GM23338 (cell line): ENCODE measurements at regions not wholly inside any gene's neighbourhood (a gene's known extent, or its start where the extent isn't known, plus 50 kb on each side); places are given as distances from the start of the nearest gene placed in this dataset.
A peak's percentile ranks its signal among the peaks of the same experiment; 100 is the strongest.

ENCODE experiments used
- ATAC-seq: fragments of 200-7000 bp; cut with Tn5 transposase; 3 replicates; pipeline ENCODE4 v1.9.1; 2020
- DNase-seq: peaks from one replicate; pipeline ENCODE4 v3.0.0-alpha.2; 2015; ENCODE audit warnings: low spot score
- H2AFZ ChIP-seq: fragments of 200-600 bp; sonication (generic); 2 replicates; pipeline ENCODE4 v1.8.0; 2016; ENCODE audit warnings: antibody characterized with exemption, mild to moderate bottlenecking, moderate library complexity
- H3F3A ChIP-seq: fragments of 200-600 bp; sonication (generic); replicated peaks from 2 replicates; pipeline ENCODE4 v1.8.0; 2017; ENCODE audit warnings: antibody characterized with exemption, mixed run types, low read depth
- H3K27ac ChIP-seq: fragments of 200-600 bp; sonication (generic); 2 replicates; pipeline ENCODE4 v1.6.1; 2016; ENCODE audit warnings: low read depth
- H3K27me3 ChIP-seq: fragments of 200-600 bp; sonication (generic); 2 replicates; pipeline ENCODE4 v1.8.0; 2016; ENCODE audit warnings: mild to moderate bottlenecking, mixed run types, moderate library complexity; ENCODE audit not compliant: insufficient read depth
- H3K36me3 ChIP-seq: fragments of 200-600 bp; sonication (generic); 2 replicates; pipeline ENCODE4 v1.8.0; 2016; ENCODE audit warnings: mild to moderate bottlenecking; ENCODE audit not compliant: insufficient read depth
- H3K4me1 ChIP-seq: fragments of 200-600 bp; sonication (generic); 2 replicates; pipeline ENCODE4 v1.8.0; 2016; ENCODE audit warnings: mild to moderate bottlenecking, moderate library complexity; ENCODE audit not compliant: insufficient read depth
- H3K4me2 ChIP-seq: fragments of 200-600 bp; sonication (generic); 2 replicates; pipeline ENCODE4 v1.7.1; 2017; ENCODE audit warnings: mixed run types
- H3K4me3 ChIP-seq: fragments of 200-600 bp; sonication (generic); 2 replicates; pipeline ENCODE4 v1.6.1; 2016; ENCODE audit warnings: mixed run types
- H3K79me2 ChIP-seq: fragments of 200-600 bp; sonication (generic); replicated peaks from 2 replicates; pipeline ENCODE4 v1.8.0; 2017; ENCODE audit warnings: mild to moderate bottlenecking; ENCODE audit not compliant: insufficient read depth
- H3K9me2 ChIP-seq: fragments of 200-600 bp; sonication (generic); 2 replicates; pipeline ENCODE4 v1.8.0; 2017; ENCODE audit not compliant: insufficient read depth
- H4K20me1 ChIP-seq: fragments of 200-600 bp; sonication (generic); replicated peaks from 2 replicates; pipeline ENCODE4 v1.8.0; 2017; ENCODE audit warnings: mild to moderate bottlenecking; ENCODE audit not compliant: insufficient read depth
- H3K27ac Mint-ChIP-seq: 2 replicates; pipeline ENCODE4 v1.8.0; 2020; ENCODE audit warnings: inconsistent platforms, mild to moderate bottlenecking, moderate library complexity, mixed read lengths
- H3K27me3 Mint-ChIP-seq: 3 replicates; pipeline ENCODE4 v1.8.0; 2022; ENCODE audit warnings: low read depth, mild to moderate bottlenecking, moderate library complexity, mixed read lengths, inconsistent platforms; ENCODE audit not compliant: insufficient read depth, poor library complexity
- H3K36me3 Mint-ChIP-seq: 3 replicates; pipeline ENCODE4 v1.8.0; 2021; ENCODE audit warnings: low read depth, mild to moderate bottlenecking, inconsistent platforms, moderate library complexity, mixed read lengths
- H3K4me1 Mint-ChIP-seq: 3 replicates; pipeline ENCODE4 v1.8.0; 2020; ENCODE audit warnings: mild to moderate bottlenecking, inconsistent platforms, mixed read lengths
- H3K4me3 Mint-ChIP-seq: 3 replicates; pipeline ENCODE4 v1.8.0; 2021; ENCODE audit warnings: moderate library complexity, mild to moderate bottlenecking, inconsistent platforms, mixed read lengths
- H3K9me3 Mint-ChIP-seq: 3 replicates; pipeline ENCODE4 v1.8.0; 2020; ENCODE audit warnings: moderate library complexity, mild to moderate bottlenecking, inconsistent platforms, mixed read lengths
- CREB1 ChIP-seq: fragments of 250-450 bp; sonication (Bioruptor Pico); IDR thresholded peaks from 2 replicates; pipeline ENCODE4 v1.5.0; 2020; ENCODE audit warnings: low read depth, mild to moderate bottlenecking, moderate library complexity
- ETS1 ChIP-seq: IDR thresholded peaks from 2 replicates; pipeline ENCODE4 v1.6.1; 2016; ENCODE audit warnings: antibody characterized with exemption
- EZH2 ChIP-seq: fragments of 200-600 bp; sonication (generic); IDR thresholded peaks from one replicate; pipeline ENCODE4 v1.8.0; 2017; ENCODE audit warnings: antibody characterized with exemption, mild to moderate bottlenecking, low read depth; ENCODE audit not compliant: unreplicated experiment
- EZH2phosphoT487 ChIP-seq: fragments of 200-600 bp; sonication (generic); IDR thresholded peaks from one replicate; pipeline ENCODE4 v1.8.1; 2018; ENCODE audit warnings: antibody characterized with exemption; ENCODE audit not compliant: unreplicated experiment
- JUNB ChIP-seq: IDR thresholded peaks from one replicate; pipeline ENCODE4 v1.6.1; 2016; ENCODE audit warnings: antibody characterized with exemption; ENCODE audit not compliant: unreplicated experiment
- NANOG ChIP-seq: IDR thresholded peaks from 2 replicates; pipeline ENCODE4 v1.6.1; 2016; ENCODE audit warnings: antibody characterized with exemption, borderline replicate concordance
- POLR2AphosphoS5 ChIP-seq: IDR thresholded peaks from 2 replicates; pipeline ENCODE4 v1.6.1; 2016; ENCODE audit warnings: antibody characterized with exemption, low read depth
- STAT1 ChIP-seq: IDR thresholded peaks from one replicate; pipeline ENCODE4 v1.6.1; 2016; ENCODE audit warnings: antibody characterized with exemption; ENCODE audit not compliant: unreplicated experiment
- ZNF114 ChIP-seq: fragments of 250-450 bp; sonication (Bioruptor Pico); IDR thresholded peaks from 2 replicates; pipeline ENCODE4 v1.5.0; 2020; ENCODE audit warnings: mild to moderate bottlenecking, moderate library complexity
- ZNF331 ChIP-seq: fragments of 250-450 bp; sonication (Bioruptor Pico); IDR thresholded peaks from 2 replicates; pipeline ENCODE4 v1.5.0; 2020; ENCODE audit warnings: low read depth, mild to moderate bottlenecking, moderate library complexity
- TF ChIP-seq, protein P1 (sequence below): IDR thresholded peaks from one replicate; pipeline ENCODE4 v1.6.1; 2018; ENCODE audit warnings: antibody characterized with exemption; ENCODE audit not compliant: unreplicated experiment
- TF ChIP-seq, protein P2 (sequence below), 2 experiments: fragments of 200-600 bp in 1 of 2; sonication (generic) in 1 of 2; conservative IDR thresholded peaks; 2 replicates each; pipeline versions ENCODE4 v1.5.1 to v1.6.1; 2016 to 2017; ENCODE audit warnings: antibody characterized with exemption in 2 of 2, low read depth in 2 of 2, mild to moderate bottlenecking in 2 of 2, moderate library complexity in 1 of 2
- TF ChIP-seq, protein P3 (sequence below): fragments of 250-450 bp; sonication (Bioruptor Pico); IDR thresholded peaks from 2 replicates; pipeline ENCODE4 v1.5.0; 2020; ENCODE audit warnings: mild to moderate bottlenecking, moderate library complexity

DNA sequence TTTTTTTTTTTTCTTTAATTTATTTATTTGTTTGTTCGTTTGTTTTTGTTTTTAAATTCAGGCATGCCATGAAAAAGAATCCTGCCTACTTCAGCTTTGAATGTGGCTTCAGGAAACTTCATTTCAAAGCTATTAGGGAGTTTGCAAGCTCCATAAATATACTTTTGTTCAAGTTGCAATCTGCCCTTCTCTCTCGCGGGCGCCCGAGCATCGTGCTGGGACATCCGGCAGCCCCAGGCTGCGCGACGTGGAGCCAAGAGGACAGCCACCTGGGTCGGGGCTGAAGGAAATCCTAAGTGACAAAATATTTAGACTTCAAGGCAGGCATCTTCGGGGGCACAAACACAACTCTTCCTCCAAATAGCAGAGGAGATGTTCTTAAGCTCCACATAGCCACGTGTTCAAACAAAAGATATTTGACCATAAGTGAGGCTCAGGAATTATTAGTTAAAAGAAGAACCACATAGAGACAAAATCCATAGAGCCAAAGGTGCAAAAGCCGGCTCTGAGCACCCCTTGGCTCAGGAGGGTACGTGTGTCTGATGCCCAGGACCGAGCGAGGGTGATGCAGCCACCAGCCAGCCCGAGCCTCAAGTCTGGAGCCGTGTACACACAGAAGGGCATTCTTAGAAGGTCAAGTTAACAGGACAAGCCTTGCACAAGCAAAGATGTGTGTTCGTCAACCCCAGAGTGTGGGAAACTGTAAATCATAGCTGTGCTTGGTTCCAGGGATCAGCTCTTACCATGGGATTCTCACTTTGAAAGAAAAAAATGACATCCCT is 256.5 kb upstream of the SALL3 start:
- no peaks in the 10 kb centered on the region for H3F3A ChIP-seq
- ATAC-seq: no peak
- H2AFZ ChIP-seq: no peak overlapping the region
- Mint-ChIP-seq H3K27me3 (peaks cover 7% of the 10 kb centered on the region), H3K4me1 (peaks cover 14% of the 10 kb centered on the region; the same call in 2 of the 3 replicates), H3K36me3 (peaks cover 38% of the 10 kb centered on the region), H3K4me3 (no peak overlapping the region), H3K27ac (no peak overlapping the region), H3K9me3 (peaks cover 92% of the 10 kb centered on the region)
- H3K4me1 ChIP-seq: peaks cover 20% of the 10 kb centered on the region
- no peak overlapping the region for H3K4me3 ChIP-seq
- H3K36me3 ChIP-seq: no peaks in the 10 kb centered on the region
- no peak for DNase-seq
- peaks cover 5% of the 10 kb centered on the region; the same call in 1 of the 2 replicates for H3K9me2 ChIP-seq
- TF ChIP-seq STAT1: no peak
- TF ChIP-seq EZH2: no peak
- TF ChIP-seq POLR2AphosphoS5: no peak
- TF ChIP-seq JUNB: no peak
- TF ChIP-seq ETS1: no peak
- TF ChIP-seq, protein P1, sequence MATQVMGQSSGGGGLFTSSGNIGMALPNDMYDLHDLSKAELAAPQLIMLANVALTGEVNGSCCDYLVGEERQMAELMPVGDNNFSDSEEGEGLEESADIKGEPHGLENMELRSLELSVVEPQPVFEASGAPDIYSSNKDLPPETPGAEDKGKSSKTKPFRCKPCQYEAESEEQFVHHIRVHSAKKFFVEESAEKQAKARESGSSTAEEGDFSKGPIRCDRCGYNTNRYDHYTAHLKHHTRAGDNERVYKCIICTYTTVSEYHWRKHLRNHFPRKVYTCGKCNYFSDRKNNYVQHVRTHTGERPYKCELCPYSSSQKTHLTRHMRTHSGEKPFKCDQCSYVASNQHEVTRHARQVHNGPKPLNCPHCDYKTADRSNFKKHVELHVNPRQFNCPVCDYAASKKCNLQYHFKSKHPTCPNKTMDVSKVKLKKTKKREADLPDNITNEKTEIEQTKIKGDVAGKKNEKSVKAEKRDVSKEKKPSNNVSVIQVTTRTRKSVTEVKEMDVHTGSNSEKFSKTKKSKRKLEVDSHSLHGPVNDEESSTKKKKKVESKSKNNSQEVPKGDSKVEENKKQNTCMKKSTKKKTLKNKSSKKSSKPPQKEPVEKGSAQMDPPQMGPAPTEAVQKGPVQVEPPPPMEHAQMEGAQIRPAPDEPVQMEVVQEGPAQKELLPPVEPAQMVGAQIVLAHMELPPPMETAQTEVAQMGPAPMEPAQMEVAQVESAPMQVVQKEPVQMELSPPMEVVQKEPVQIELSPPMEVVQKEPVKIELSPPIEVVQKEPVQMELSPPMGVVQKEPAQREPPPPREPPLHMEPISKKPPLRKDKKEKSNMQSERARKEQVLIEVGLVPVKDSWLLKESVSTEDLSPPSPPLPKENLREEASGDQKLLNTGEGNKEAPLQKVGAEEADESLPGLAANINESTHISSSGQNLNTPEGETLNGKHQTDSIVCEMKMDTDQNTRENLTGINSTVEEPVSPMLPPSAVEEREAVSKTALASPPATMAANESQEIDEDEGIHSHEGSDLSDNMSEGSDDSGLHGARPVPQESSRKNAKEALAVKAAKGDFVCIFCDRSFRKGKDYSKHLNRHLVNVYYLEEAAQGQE: no peak
- TF ChIP-seq, protein P2, sequence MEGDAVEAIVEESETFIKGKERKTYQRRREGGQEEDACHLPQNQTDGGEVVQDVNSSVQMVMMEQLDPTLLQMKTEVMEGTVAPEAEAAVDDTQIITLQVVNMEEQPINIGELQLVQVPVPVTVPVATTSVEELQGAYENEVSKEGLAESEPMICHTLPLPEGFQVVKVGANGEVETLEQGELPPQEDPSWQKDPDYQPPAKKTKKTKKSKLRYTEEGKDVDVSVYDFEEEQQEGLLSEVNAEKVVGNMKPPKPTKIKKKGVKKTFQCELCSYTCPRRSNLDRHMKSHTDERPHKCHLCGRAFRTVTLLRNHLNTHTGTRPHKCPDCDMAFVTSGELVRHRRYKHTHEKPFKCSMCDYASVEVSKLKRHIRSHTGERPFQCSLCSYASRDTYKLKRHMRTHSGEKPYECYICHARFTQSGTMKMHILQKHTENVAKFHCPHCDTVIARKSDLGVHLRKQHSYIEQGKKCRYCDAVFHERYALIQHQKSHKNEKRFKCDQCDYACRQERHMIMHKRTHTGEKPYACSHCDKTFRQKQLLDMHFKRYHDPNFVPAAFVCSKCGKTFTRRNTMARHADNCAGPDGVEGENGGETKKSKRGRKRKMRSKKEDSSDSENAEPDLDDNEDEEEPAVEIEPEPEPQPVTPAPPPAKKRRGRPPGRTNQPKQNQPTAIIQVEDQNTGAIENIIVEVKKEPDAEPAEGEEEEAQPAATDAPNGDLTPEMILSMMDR (conservative IDR thresholded peaks at IDR 0.05; ENCODE audit: low read depth in 2 of 2): no peak
- TF ChIP-seq, protein P3, sequence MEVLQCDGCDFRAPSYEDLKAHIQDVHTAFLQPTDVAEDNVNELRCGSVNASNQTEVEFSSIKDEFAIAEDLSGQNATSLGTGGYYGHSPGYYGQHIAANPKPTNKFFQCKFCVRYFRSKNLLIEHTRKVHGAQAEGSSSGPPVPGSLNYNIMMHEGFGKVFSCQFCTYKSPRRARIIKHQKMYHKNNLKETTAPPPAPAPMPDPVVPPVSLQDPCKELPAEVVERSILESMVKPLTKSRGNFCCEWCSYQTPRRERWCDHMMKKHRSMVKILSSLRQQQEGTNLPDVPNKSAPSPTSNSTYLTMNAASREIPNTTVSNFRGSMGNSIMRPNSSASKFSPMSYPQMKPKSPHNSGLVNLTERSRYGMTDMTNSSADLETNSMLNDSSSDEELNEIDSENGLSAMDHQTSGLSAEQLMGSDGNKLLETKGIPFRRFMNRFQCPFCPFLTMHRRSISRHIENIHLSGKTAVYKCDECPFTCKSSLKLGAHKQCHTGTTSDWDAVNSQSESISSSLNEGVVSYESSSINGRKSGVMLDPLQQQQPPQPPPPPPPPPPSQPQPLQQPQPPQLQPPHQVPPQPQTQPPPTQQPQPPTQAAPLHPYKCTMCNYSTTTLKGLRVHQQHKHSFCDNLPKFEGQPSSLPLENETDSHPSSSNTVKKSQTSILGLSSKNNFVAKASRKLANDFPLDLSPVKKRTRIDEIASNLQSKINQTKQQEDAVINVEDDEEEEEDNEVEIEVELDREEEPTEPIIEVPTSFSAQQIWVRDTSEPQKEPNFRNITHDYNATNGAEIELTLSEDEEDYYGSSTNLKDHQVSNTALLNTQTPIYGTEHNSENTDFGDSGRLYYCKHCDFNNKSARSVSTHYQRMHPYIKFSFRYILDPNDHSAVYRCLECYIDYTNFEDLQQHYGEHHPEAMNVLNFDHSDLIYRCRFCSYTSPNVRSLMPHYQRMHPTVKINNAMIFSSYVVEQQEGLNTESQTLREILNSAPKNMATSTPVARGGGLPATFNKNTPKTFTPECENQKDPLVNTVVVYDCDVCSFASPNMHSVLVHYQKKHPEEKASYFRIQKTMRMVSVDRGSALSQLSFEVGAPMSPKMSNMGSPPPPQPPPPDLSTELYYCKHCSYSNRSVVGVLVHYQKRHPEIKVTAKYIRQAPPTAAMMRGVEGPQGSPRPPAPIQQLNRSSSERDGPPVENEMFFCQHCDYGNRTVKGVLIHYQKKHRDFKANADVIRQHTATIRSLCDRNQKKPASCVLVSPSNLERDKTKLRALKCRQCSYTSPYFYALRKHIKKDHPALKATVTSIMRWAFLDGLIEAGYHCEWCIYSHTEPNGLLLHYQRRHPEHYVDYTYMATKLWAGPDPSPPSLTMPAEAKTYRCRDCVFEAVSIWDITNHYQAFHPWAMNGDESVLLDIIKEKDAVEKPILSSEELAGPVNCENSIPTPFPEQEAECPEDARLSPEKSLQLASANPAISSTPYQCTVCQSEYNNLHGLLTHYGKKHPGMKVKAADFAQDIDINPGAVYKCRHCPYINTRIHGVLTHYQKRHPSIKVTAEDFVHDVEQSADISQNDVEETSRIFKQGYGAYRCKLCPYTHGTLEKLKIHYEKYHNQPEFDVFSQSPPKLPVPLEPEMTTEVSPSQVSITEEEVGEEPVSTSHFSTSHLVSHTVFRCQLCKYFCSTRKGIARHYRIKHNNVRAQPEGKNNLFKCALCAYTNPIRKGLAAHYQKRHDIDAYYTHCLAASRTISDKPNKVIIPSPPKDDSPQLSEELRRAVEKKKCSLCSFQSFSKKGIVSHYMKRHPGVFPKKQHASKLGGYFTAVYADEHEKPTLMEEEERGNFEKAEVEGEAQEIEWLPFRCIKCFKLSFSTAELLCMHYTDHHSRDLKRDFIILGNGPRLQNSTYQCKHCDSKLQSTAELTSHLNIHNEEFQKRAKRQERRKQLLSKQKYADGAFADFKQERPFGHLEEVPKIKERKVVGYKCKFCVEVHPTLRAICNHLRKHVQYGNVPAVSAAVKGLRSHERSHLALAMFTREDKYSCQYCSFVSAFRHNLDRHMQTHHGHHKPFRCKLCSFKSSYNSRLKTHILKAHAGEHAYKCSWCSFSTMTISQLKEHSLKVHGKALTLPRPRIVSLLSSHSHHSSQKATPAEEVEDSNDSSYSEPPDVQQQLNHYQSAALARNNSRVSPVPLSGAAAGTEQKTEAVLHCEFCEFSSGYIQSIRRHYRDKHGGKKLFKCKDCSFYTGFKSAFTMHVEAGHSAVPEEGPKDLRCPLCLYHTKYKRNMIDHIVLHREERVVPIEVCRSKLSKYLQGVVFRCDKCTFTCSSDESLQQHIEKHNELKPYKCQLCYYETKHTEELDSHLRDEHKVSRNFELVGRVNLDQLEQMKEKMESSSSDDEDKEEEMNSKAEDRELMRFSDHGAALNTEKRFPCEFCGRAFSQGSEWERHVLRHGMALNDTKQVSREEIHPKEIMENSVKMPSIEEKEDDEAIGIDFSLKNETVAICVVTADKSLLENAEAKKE (CRISPR knock-in tag): no peak
- TF ChIP-seq CREB1 (CRISPR knock-in tag): no peak
- no peak for TF ChIP-seq ZNF114 (CRISPR knock-in tag)
- no peak for TF ChIP-seq NANOG
- no peak for TF ChIP-seq EZH2phosphoT487
- no peak for TF ChIP-seq ZNF331
- H3K4me2 ChIP-seq: peak overlapping the region; percentile 16; the same call in 1 of the 2 replicates
- H3K79me2 ChIP-seq: no peaks in the 10 kb centered on the region
- peak overlapping the region; percentile 74 for H3K27ac ChIP-seq
- H3K27me3 ChIP-seq: no peaks in the 10 kb centered on the region
- H4K20me1 ChIP-seq: no peaks in the 10 kb centered on the region
